Sciatic nerve (tissue), 2 donors: ENCODE measurements at regions not wholly inside any gene's neighbourhood (a gene's known extent, or its start where the extent isn't known, plus 50 kb on each side); places are given as distances from the start of the nearest gene placed in this dataset.
"Not testable (repeated sequence)": the region's sequence is repeated elsewhere in the genome, so short reads cannot be mapped to it uniquely, and the experiment has no call there.

ENCODE experiments used
- ATAC-seq: fragments of 200-7000 bp; cut with Tn5 transposase; one replicate; pipeline ENCODE4 v1.9.1; 2020; ENCODE audit warnings: mild to moderate bottlenecking, moderate library complexity
- DNase-seq: peaks from one replicate; pipeline ENCODE4 v3.0.0-alpha.2; 2020; ENCODE audit warnings: low spot score
- intact Hi-C: fragments of 100-400 bp; cut with DNase I; formaldehyde crosslinking; loops from one replicate; pipeline ENCODE4 v1.14.2; 2022
- donor health status: DM: no; HTN: no; CAD: no.
- donor health status: DM: no; HTN: no; CAD: no.

GRCh38 chr18:14933049-14933851 lies 185.3 kb downstream of the ANKRD30B start:
- DNase-seq (no peak), ATAC-seq (no peak)
- intact Hi-C loops: no loop called here

GRCh38 chr18:14933964-14934363 lies 186.0 kb downstream of the ANKRD30B start:
- intact Hi-C loops: no loop called here
- no peak for ATAC-seq
- DNase-seq: no peak

GRCh38 chr18:14935210-14935609 lies 187.2 kb downstream of the ANKRD30B start:
- intact Hi-C loops: no loop called here
- ATAC-seq (no peak), DNase-seq (no peak)

- ATAC-seq (no peak), DNase-seq (no peak)
- intact Hi-C loops: no loop called here
These were observed 188.3 kb downstream of the ANKRD30B start for GRCh38 chr18:14936313-14936712.

- intact Hi-C loops: no loop called here
- no peak for ATAC-seq
- DNase-seq: no peak
These were observed 189.3 kb downstream of the ANKRD30B start for GRCh38 chr18:14937271-14937670.

GRCh38 chr18:14939141-14939540 lies 191.2 kb downstream of the ANKRD30B start:
- DNase-seq (no peak), ATAC-seq (no peak)
- intact Hi-C loops: no loop called here

GRCh38 chr18:14940106-14940505 lies 192.1 kb downstream of the ANKRD30B start:
- ATAC-seq, intact Hi-C loops, DNase-seq: not testable (repeated sequence)

- ATAC-seq: no peak
- intact Hi-C loops: no loop called here
- no peak for DNase-seq
These were observed 192.8 kb downstream of the ANKRD30B start for GRCh38 chr18:14940735-14941134.

GRCh38 chr18:14941256-14941655 lies 193.3 kb downstream of the ANKRD30B start:
- intact Hi-C loops: no loop called here
- DNase-seq (no peak), ATAC-seq (no peak)

- ATAC-seq (no peak), DNase-seq (no peak)
- intact Hi-C loops: no loop called here
These were observed 193.8 kb downstream of the ANKRD30B start for GRCh38 chr18:14941792-14942191.

GRCh38 chr18:14942275-14942674 lies 194.3 kb downstream of the ANKRD30B start:
- ATAC-seq (no peak), DNase-seq (no peak)
- intact Hi-C loops: no loop called here

GRCh38 chr18:14943486-14943885 lies 195.5 kb downstream of the ANKRD30B start:
- ATAC-seq (no peak), DNase-seq (no peak)
- intact Hi-C loops: no loop called here

GRCh38 chr18:14943967-14944636 lies 196.1 kb downstream of the ANKRD30B start:
- intact Hi-C loops: no loop called here
- DNase-seq (no peak), ATAC-seq (no peak)

- DNase-seq (no peak), ATAC-seq (no peak)
- intact Hi-C loops: no loop called here
These were observed 196.9 kb downstream of the ANKRD30B start for GRCh38 chr18:14944838-14945237.

GRCh38 chr18:14945286-14945685 lies 197.3 kb downstream of the ANKRD30B start:
- ATAC-seq: no peak
- intact Hi-C loops: no loop called here
- DNase-seq: no peak

GRCh38 chr18:14945984-14946383 lies 198.0 kb downstream of the ANKRD30B start:
- ATAC-seq: no peak
- no peak for DNase-seq

GRCh38 chr18:14946741-14947470 lies 198.9 kb downstream of the ANKRD30B start:
- intact Hi-C loops, ATAC-seq, DNase-seq: not testable (repeated sequence)

More at GRCh38 chr18:14945984-14946383, 198.0 kb downstream of the ANKRD30B start:
- intact Hi-C loops: no loop called here

- intact Hi-C loops: no loop called here
- no peak for ATAC-seq
- no peak for DNase-seq
These were observed 199.7 kb downstream of the ANKRD30B start for GRCh38 chr18:14947482-14948162.

GRCh38 chr18:14948163-14948540 lies 200.2 kb downstream of the ANKRD30B start:
- DNase-seq (no peak), ATAC-seq (no peak)
- intact Hi-C loops: no loop called here
